ENCODE measurements at regions not wholly inside any gene's neighbourhood (a gene's known extent, or its start where the extent isn't known, plus 50 kb on each side); places are given as distances from the start of the nearest gene placed in this dataset.
"Not testable (repeated sequence)": the region's sequence is repeated elsewhere in the genome, so short reads cannot be mapped to it uniquely, and the experiment has no call there.

DNA sequence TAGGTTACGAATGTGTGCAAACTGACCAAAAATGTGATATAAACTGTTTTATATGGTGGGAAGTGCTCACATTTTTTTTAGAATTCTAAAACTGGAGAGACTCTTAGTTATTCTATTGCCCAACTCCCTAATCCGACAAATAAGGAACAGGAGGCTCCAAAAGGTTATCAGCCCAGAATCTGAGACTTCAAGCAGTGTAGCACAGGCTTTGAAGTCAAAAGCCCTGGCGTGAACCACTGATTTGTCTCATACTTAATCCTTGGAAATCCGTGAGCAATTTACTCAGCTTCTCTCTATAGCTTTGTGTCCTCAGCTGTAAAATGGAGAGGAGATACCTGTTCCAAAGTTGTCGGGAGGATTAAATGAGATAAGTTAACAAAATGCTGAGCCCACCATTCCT, 368.8 kb upstream of the SASH1 start:
- DNase-seq: no peak

DNA sequence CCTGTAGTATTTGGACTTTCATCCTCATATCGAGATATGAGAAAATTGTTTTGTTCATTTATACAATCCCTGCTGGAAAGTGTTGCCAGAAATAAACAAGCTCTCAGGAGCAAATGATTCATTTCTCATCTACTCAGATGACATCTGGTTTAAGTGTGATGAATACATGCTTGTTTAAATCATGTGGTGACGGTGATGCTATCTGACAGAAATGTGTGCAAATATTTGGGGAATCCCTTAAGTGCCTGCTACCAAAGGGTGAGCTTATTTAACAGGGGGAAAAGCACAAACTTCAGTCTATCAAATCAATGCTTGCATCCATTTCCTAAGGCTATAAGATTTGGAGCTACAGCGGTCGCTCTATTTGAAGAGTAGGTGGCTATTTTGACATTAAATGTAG, 368.3 kb upstream of the SASH1 start:
- DNase-seq: no peak

DNA sequence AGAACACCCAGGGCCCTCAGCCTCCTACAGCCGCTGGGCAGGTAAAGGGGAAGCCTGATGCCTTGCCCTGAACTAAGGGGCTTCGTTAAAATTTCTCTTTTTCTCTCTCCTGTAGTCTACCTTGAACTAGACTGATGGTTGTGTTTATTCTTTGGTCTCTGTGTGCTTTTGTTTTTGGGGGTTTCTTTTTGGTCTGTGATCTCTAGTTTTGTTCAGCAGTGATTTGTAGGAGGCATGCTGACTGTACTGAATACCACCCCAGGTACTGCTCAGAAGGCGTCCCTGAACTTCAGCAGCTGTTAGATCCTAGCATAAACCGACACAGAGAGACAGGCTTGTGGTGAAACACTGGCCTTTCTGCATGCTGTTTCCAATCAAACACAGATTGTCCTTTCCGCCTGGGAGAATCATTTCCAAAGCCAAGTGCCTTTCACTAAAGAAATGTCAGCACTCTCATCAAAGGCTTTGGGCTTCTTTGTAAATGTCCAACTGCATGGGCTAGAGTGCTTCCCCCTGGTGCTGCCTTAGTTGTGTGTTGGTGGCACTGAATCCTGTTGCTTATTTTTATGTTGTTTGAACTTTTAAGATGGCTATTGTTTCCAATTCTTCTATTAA, 364.7 kb upstream of the SASH1 start:
- DNase-seq: peak in 1 of 2 donors; percentile 53

DNA sequence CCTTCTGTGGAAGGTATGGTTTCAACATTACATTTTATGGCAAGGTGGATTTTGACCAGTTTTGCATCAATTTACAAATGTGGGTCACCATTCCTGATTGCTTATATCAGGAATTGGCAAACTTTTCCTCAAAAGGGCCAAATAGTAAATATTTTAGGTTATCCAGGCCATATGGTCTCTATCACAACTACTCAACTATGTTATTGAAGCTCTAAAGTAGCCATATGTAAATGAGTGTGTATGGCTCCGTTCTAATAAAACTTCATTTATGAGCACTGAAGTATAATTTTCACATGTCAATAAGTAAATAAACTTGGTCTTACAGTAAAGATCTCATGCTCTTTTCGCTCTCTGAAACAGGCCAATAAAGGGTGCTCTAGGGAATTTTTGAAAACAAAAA, 362.7 kb upstream of the SASH1 start:
- no peak for DNase-seq

DNA sequence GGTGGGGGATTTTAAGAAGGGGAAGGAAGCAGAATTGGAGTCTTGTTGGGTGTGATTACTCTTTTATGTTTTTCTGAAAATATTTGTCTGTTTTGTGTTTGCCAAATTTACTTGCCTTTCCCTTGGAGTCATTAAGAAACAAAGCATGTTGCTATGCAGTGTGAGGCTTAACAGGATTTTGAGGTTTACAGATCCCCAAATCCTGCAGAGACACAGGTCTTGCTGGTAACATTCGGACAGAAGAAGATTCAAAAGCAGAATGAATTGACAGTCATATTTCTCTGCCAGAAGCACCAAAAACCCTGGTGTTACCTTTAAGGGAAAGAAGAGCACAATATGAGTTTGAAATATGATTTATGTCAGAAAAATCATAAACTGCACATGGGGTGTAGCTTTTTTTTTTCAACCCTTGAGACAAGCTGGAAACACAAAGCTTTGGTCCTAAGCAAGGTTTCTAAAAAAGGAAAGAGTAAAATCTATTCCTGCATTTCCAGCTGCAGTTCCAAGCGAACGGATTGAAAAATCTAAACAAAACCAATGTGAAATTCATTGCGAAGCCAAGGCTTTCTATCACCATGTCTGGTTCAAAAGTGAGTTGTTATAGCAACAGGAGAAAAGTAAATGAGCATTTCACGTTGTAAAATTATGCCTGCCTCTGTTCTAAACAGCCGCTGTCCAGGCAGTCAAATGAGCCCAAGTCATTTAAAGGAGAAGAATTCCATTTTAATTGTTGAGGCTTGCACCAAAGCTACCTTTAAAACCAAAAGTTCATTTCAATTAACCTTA, 358.9 kb upstream of the SASH1 start:
- DNase-seq: peak; percentile 70 to 76

GRCh38 chr6:147986846-147987245, 355.8 kb upstream of the SASH1 start:
- DNase-seq: peak; percentile 89

DNA sequence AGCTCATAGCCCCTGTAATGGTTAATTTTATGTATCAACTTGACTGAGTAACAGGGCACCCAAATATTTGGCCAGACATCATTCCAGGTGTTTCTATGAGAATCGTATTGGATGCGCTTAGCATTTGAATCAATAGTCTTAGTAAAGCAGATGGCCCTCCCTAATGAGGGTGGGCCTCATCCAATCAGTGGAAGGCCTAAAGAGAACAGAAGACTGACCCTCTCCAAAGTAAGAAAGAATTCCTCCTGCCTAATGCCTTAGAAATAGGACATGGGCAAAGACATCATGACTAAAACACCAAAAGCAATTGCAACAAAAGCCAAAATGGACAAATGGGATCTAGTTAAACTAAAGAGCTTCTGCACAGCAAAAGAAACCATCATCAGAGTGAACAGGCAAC, 352.5 kb upstream of the SASH1 start:
- no peak for DNase-seq

GRCh38 chr6:147991961-147992360, 350.7 kb upstream of the SASH1 start:
- no peak for DNase-seq

DNA sequence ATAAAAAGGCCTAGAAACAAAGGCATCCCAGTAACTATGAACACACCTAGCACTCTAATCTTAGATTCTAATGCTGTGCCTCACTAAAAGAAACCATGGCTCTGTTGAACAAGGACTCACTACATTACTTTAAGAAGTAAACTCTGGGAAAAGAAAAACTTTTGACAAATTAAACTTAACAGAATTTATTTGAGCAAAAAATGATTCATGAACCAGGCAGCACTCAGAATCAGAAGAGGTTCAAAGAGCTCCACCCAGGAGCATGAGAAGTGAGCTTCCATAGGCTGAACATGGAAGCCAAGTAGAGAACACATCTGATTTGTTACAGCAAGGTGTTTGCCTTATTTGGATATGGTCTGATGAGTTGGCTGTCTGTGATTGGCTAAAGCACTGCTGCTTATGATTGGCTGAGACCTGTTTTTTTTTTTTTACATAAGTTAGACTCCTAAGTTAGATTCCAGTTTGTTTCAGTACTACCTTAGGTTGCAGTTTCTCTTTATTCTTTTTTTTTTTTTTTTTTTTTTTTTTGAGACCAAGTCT, 343.6 kb upstream of the SASH1 start:
- no peak for DNase-seq

GRCh38 chr6:148001844-148002642, 340.6 kb upstream of the SASH1 start:
- DNase-seq: no peak

DNA sequence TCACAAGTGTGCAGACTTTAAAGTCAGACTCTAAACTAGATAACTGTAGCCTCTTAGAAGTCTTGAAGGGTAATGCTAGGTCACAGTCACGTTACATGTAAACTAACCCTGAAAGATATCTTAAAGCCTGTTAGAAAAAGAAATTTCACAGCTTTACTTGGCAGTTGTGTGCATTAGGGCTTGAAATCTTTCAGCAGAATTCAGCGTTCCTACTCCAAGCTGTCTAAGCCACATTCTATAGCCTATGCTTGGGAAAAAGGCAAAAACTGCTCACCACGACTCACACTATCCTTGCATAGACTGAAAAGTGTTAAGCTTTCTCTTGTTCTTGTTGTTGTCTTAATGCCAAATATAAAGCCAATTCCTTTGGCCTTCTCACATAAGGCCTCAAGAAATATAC, 338.0 kb upstream of the SASH1 start:
- no peak for DNase-seq

DNA sequence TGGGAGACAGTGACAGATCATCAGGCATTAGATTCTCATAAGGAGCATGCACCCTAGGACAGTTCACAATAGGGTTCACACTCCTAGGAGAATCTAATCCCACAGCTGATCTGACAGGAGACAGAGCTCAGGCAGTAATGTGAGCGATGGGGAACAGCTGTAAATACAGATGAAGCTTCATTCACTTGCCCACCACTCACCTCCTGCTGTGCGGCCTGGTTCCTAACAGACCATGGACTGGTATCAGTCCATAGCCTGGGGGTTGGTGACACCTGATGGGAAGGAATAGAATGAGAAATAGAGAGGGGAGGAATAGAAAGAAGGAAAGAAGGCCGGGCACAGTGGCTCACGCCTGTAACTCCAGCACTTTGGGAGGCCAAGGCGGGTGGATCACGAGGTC, 336.8 kb upstream of the SASH1 start:
- no peak for DNase-seq

DNA sequence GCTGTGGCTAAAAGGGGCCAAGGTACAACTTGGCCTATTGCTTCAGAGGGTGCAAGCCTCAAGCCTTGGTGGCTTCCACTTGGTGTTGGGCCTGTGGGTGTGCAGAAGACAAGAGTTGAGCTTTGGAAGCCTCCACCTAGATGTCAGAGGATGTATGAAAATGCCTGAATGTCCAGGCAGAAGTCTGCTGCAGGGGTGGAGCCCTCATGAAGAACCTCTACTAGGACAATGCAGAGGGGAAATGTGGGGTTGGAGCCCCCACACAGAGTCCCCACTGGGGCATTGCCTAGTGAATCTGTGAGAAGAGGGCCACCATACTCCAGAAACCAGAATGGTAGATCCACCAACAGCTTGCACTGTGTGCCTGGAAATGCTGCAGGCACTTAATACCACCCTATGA, 332.1 kb upstream of the SASH1 start:
- DNase-seq: not testable (repeated sequence)

- no peak for DNase-seq
These were observed 326.6 kb upstream of the SASH1 start for GRCh38 chr6:148016013-148016412.

GRCh38 chr6:148021165-148021564, 321.5 kb upstream of the SASH1 start:
- DNase-seq: no peak

DNA sequence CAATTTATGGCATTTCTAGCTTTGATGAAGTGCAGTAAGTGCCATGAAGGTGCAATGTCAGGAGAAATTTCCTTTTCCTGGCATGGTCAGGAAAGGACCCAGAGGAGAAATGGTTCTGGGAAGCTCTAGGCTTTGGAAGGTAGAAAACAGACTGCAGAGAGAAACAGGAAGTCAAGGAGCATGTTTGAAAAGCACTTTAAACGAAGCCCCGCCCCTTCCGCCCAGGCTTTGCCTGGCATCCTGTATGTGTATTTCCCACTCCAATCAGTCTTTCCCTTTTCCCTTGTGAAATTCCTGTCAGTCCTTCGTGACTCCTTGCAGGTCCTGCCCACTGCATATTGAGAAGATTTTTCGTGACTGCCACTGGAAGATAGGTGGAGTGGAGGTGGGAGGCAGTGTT, 320.9 kb upstream of the SASH1 start:
- DNase-seq: no peak

DNA sequence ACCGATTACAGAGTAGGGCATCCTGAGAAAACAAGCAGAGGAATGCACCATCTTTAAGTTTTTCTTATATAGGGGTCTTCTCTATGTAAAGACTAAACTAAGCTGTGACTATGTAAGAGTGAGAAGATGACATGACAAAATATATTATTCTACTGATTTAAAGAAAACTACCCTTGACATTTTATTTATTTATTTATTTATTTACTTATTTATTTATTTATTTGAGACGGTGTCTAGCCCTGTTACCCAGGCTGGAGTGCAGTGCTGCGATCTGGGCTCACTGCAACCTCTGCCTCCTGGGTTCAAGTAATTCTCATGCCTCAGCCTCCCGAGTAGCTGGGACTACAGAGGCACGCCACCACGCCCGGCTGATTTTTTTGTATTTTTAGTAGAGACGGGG, 320.4 kb upstream of the SASH1 start:
- not testable (repeated sequence) for DNase-seq

DNA sequence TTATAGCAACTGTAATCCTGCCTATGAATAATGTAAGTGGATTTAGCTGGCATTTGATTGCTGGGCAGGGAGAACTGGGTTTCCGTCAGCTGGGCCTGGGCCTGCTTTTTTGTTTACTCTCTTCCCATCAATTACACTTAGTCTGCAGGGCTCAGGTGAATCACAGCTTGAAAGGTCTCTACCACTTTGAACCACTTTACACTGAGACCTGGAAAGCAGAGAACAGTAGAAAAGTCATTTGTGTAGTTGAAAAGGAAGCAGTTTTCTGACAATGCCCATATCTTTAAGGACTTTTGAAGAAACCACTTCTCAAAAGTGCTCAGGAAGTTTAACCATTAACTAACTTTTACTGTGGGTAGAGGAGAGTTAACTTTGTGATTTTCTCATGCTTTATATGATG, 315.4 kb upstream of the SASH1 start:
- no peak for DNase-seq

- DNase-seq: no peak
These were observed 306.7 kb upstream of the SASH1 start for GRCh38 chr6:148035806-148036390.

GRCh38 chr6:148037496-148037895, 305.1 kb upstream of the SASH1 start:
- no peak for DNase-seq

DNA sequence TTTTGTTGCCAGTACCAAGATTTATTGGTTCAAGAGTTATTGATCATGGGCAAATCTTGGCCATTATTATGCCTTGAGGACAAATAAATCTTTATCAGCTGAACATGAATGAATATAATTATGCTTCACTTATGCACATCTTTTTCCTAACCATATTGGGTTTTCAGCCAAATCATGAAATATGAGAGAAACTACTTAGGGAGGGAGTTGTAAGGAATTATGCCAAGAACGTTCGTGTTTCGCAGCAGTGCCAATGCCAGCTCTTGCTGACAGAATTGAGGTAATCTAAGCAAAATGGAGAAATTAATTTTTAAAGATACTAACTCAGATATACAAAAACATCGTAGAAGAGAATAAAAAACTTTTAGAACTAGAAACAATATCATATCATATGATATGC, 301.1 kb upstream of the SASH1 start:
- no peak for DNase-seq

GRCh38 chr6:148042536-148042935, 300.1 kb upstream of the SASH1 start:
- DNase-seq: no peak

Data from right lung (tissue), 2 donors.